Neutrophil (primary cell): ENCODE measurements at regions not wholly inside any gene's neighbourhood (a gene's known extent, or its start where the extent isn't known, plus 50 kb on each side); places are given as distances from the start of the nearest gene placed in this dataset.

Experiments
- H3K27ac ChIP-seq: fragments of 200-600 bp; sonication (generic); 2 replicates; pipeline ENCODE4 v1.5.1; 2016; ENCODE audit warnings: mild to moderate bottlenecking, moderate library complexity
- H3K27me3 ChIP-seq: fragments of 200-600 bp; sonication (generic); 2 replicates; pipeline ENCODE4 v1.6.0; 2016; ENCODE audit warnings: mild to moderate bottlenecking
- H3K36me3 ChIP-seq: fragments of 200-600 bp; sonication (generic); 2 replicates; pipeline ENCODE4 v1.5.1; 2017
- H3K4me1 ChIP-seq, 2 experiments: fragments of 200-600 bp in 1 of 2; sonication (generic) in 1 of 2; 1 replicate in 1 of 2; 2 replicates in 1 of 2; pipeline versions ENCODE4 v1.5.1 to v1.6.1; 2013 to 2016; ENCODE audit warnings: low read depth in 1 of 2, low read length in 1 of 2, mild to moderate bottlenecking in 1 of 2, moderate library complexity in 1 of 2; ENCODE audit not compliant: control insufficient read depth in 1 of 2, insufficient read depth in 1 of 2
- H3K4me3 ChIP-seq, 2 experiments: fragments of 200-600 bp in 1 of 2; sonication (generic) in 1 of 2; 1 replicate in 1 of 2; 2 replicates in 1 of 2; pipeline ENCODE4 v1.5.1; 2013 to 2016; ENCODE audit warnings: low read depth in 1 of 2, low read length in 1 of 2, mild to moderate bottlenecking in 1 of 2, moderate library complexity in 1 of 2
- H3K9me3 ChIP-seq: fragments of 200-600 bp; sonication (generic); 2 replicates; pipeline ENCODE4 v1.5.1; 2016
- TF ChIP-seq, protein P1 (sequence below): fragments of 200-600 bp; sonication (generic); IDR thresholded peaks from 2 replicates; pipeline ENCODE4 v1.5.1; 2016; ENCODE audit warnings: antibody characterized with exemption

DNA sequence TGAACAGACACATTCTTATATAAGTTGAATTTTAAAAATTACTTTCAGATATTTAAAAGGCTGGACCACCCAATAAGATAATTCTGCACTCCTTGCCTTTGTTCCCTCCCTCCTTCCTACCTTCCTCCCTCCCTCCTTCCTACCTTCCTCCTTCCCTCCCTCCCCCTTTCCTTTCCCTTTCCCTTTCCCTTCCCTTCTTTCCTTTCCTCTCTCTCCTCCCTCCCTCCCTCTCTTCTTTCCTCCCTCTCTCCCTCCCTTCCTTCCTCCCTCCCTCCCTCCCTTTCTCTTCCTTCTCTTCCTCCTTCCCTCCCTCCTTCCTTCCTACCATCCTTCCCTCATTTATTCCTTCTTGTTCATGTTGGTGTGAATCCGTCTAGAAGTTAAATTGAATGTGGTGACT, 93.0 kb downstream of the ATP6V1G3 start:
- Histone ChIP-seq H3K4me1 (no peaks in the 10 kb centered on the region), H3K4me3 (no peak overlapping the region), H3K9me3 (no peaks in the 10 kb centered on the region), H3K36me3 (no peaks in the 10 kb centered on the region), H3K27me3 (no peaks in the 10 kb centered on the region), H3K27ac (no peak overlapping the region)
- TF ChIP-seq, protein P1, sequence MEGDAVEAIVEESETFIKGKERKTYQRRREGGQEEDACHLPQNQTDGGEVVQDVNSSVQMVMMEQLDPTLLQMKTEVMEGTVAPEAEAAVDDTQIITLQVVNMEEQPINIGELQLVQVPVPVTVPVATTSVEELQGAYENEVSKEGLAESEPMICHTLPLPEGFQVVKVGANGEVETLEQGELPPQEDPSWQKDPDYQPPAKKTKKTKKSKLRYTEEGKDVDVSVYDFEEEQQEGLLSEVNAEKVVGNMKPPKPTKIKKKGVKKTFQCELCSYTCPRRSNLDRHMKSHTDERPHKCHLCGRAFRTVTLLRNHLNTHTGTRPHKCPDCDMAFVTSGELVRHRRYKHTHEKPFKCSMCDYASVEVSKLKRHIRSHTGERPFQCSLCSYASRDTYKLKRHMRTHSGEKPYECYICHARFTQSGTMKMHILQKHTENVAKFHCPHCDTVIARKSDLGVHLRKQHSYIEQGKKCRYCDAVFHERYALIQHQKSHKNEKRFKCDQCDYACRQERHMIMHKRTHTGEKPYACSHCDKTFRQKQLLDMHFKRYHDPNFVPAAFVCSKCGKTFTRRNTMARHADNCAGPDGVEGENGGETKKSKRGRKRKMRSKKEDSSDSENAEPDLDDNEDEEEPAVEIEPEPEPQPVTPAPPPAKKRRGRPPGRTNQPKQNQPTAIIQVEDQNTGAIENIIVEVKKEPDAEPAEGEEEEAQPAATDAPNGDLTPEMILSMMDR = no peak

DNA sequence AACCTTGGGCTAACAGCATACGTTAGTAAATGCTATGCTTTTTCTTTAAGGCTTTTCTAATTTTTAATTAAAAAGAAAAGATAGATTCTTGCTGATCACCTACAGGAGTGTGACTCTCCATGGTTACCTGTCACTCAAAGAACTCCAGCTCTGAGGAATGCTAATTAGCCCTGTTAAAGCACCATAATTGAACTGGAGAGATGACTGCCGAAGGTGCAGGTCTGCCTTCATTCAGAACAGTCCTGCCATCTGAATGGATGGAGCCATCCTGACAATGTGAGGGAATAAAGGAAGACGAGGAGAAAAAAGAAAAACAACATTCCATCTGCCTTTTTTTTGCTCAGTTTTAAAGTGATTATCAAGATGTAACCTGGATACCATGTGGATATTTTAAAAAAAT, 94.6 kb downstream of the ATP6V1G3 start:
- no peaks in the 10 kb centered on the region for H3K36me3 ChIP-seq
- no peak overlapping the region for H3K4me3 ChIP-seq
- no peaks in the 10 kb centered on the region for H3K4me1 ChIP-seq
- no peak overlapping the region for H3K27ac ChIP-seq
- no peaks in the 10 kb centered on the region for H3K27me3 ChIP-seq
- H3K9me3 ChIP-seq = no peaks in the 10 kb centered on the region
- TF ChIP-seq, protein P1 = no peak

DNA sequence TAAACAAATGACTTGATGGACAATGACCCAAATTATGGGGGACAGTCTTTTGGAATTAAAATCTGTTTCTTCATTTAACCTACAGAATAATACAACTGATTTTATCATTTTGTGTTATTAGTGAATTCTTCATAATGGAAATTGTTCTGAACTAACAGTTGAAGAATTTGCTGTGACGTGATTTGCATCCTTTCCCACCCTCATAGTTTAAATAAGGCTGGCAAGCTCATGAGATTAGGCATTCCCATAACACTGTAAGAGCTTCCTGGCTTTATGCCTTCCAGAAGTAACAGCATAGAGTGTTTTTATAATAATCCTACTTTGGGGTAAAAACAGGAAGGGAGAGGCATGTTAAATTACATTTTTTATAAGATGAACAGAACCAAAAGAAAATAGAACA, 95.7 kb downstream of the ATP6V1G3 start:
- Histone ChIP-seq H3K4me1 (no peaks in the 10 kb centered on the region), H3K9me3 (no peaks in the 10 kb centered on the region), H3K4me3 (no peak overlapping the region), H3K27me3 (no peaks in the 10 kb centered on the region), H3K36me3 (no peaks in the 10 kb centered on the region), H3K27ac (no peak overlapping the region)
- TF ChIP-seq, protein P1 = no peak

DNA sequence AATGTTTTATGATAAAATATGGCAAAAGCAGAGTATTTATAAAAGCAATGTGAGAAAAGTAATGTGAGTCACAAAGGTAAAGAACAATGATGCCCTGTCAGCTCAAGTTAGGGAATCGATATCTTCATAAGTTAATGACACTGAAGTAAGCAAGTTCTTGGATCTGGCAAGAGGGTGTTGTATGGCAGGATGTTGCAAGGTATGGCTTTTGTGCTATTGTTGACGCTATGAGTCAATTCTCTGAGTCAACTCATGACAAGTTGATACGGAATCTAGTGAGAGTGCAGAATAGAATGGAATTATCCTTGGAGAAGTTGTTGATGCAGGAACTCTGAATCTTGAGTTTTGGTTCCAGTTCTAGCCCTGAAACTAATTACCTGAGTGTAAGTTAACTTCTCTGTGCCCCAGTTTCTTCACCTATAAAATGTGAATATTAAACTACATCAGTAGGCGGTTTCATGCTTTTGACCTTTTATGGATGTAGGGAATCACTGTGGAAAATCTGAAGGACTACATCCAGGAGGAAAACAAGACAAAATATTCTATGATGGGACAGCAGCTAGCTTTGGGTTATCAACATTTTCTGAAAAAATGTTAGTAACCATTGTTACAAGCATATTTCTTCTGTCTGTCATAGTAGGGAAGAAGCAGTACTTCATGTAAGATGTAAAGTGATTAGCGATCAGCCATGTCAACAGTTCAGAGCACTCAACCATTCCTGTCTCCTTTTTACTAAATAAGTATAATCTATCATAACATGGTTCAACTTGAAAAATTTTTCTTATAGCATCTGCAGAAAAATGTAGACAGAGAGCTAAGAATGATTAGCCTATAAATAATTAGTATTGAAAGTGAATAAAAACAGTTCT, 96.9 kb downstream of the ATP6V1G3 start:
- H3K4me3 ChIP-seq = no peak overlapping the region
- TF ChIP-seq, protein P1 = no peak
- no peaks in the 10 kb centered on the region for H3K27me3 ChIP-seq
- H3K27ac ChIP-seq = no peak overlapping the region
- no peaks in the 10 kb centered on the region for H3K36me3 ChIP-seq
- H3K4me1 ChIP-seq = no peaks in the 10 kb centered on the region
- no peaks in the 10 kb centered on the region for H3K9me3 ChIP-seq

DNA sequence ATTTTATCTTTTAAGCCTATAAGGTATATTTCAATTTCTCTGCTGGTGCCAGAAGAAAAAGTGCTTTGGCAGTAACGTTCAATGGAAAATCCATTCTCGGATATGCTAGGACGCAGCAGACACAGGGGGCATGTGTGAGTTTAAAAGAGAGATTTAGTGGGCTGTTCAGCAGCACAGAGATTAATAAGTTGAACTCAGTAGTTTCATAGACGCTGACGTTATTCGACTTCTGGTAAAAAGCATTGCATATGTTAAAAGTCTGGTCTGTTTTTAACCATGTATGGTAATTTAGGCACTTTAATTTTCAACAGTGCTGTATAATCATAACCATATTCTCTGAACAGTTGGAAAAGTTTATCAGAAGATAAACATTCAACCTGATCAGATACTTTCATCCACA, 99.6 kb downstream of the ATP6V1G3 start:
- Histone ChIP-seq H3K4me1 (no peaks in the 10 kb centered on the region), H3K9me3 (no peaks in the 10 kb centered on the region), H3K27ac (no peak overlapping the region), H3K36me3 (no peaks in the 10 kb centered on the region), H3K27me3 (no peaks in the 10 kb centered on the region), H3K4me3 (no peak overlapping the region)
- TF ChIP-seq, protein P1 = no peak
